ENCODE measurements at regions not wholly inside any gene's neighbourhood (a gene's known extent, or its start where the extent isn't known, plus 50 kb on each side); places are given as distances from the start of the nearest gene placed in this dataset.

GRCh38 chr9:18346745-18347144 is 127.2 kb upstream of the ADAMTSL1 start:
- H3K27me3 Mint-ChIP-seq (ENCODE audit: low read depth) = no peaks in the 10 kb centered on the region
- no peak for DNase-seq
- no peak for ATAC-seq (replicated peaks in 1 of 2)
- H3K9me3 Mint-ChIP-seq = peaks cover 0 to 1% of the 10 kb centered on the region in 2 donors
- no peak overlapping the region for H3K27ac Mint-ChIP-seq
- no peaks in the 10 kb centered on the region for H3K4me1 Mint-ChIP-seq (ENCODE audit: low read depth)
- no peak overlapping the region for H3K4me3 Mint-ChIP-seq
- no peaks in the 10 kb centered on the region for H3K36me3 Mint-ChIP-seq (ENCODE audit: insufficient read depth in 2 of 2)

- Mint-ChIP-seq H3K27me3 (ENCODE audit: low read depth) (no peaks in the 10 kb centered on the region), H3K9me3 (peaks cover 0 to 1% of the 10 kb centered on the region in 2 donors), H3K4me1 (ENCODE audit: low read depth) (no peaks in the 10 kb centered on the region), H3K4me3 (no peak overlapping the region), H3K27ac (no peak overlapping the region), H3K36me3 (ENCODE audit: insufficient read depth in 2 of 2) (no peaks in the 10 kb centered on the region)
- no peak for ATAC-seq (replicated peaks in 1 of 2)
- DNase-seq = no peak
Measured at GRCh38 chr9:18347386-18348082, 126.4 kb upstream of the ADAMTSL1 start.

GRCh38 chr9:18348083-18348475 is 125.9 kb upstream of the ADAMTSL1 start:
- no peaks in the 10 kb centered on the region for H3K4me1 Mint-ChIP-seq (ENCODE audit: low read depth)
- no peaks in the 10 kb centered on the region for H3K27me3 Mint-ChIP-seq (ENCODE audit: low read depth)
- DNase-seq (no peak), ATAC-seq (replicated peaks in 1 of 2) (no peak)
- H3K27ac Mint-ChIP-seq = no peak overlapping the region
- peaks cover 0 to 1% of the 10 kb centered on the region in 2 donors for H3K9me3 Mint-ChIP-seq
- H3K36me3 Mint-ChIP-seq (ENCODE audit: insufficient read depth in 2 of 2) = no peaks in the 10 kb centered on the region
- no peak overlapping the region for H3K4me3 Mint-ChIP-seq

- ATAC-seq (replicated peaks in 1 of 2) = no peak
- H3K4me3 Mint-ChIP-seq = no peak overlapping the region
Measured at GRCh38 chr9:18349530-18349929, 124.4 kb upstream of the ADAMTSL1 start.

GRCh38 chr9:18350036-18350435 is 123.9 kb upstream of the ADAMTSL1 start:
- Mint-ChIP-seq H3K36me3 (ENCODE audit: insufficient read depth in 2 of 2) (no peaks in the 10 kb centered on the region), H3K27me3 (ENCODE audit: low read depth) (no peaks in the 10 kb centered on the region), H3K27ac (no peak overlapping the region), H3K9me3 (no peaks in the 10 kb centered on the region), H3K4me3 (no peak overlapping the region), H3K4me1 (ENCODE audit: low read depth) (no peaks in the 10 kb centered on the region)
- no peak for DNase-seq
- no peak for ATAC-seq (replicated peaks in 1 of 2)

More at GRCh38 chr9:18349530-18349929, 124.4 kb upstream of the ADAMTSL1 start:
- no peak overlapping the region for H3K27ac Mint-ChIP-seq
- H3K9me3 Mint-ChIP-seq = no peaks in the 10 kb centered on the region
- H3K27me3 Mint-ChIP-seq (ENCODE audit: low read depth) = no peaks in the 10 kb centered on the region
- H3K36me3 Mint-ChIP-seq (ENCODE audit: insufficient read depth in 2 of 2) = no peaks in the 10 kb centered on the region
- no peak for DNase-seq
- H3K4me1 Mint-ChIP-seq (ENCODE audit: low read depth) = no peaks in the 10 kb centered on the region

GRCh38 chr9:18350995-18351595 is 122.9 kb upstream of the ADAMTSL1 start:
- H3K27me3 Mint-ChIP-seq (ENCODE audit: low read depth) = no peaks in the 10 kb centered on the region

GRCh38 chr9:18352711-18353110 is 121.2 kb upstream of the ADAMTSL1 start:
- DNase-seq (no peak), ATAC-seq (replicated peaks in 1 of 2) (no peak)
- H3K36me3 Mint-ChIP-seq (ENCODE audit: insufficient read depth in 2 of 2) = no peaks in the 10 kb centered on the region
- H3K27me3 Mint-ChIP-seq (ENCODE audit: low read depth) = no peaks in the 10 kb centered on the region
- no peak overlapping the region for H3K4me3 Mint-ChIP-seq
- H3K27ac Mint-ChIP-seq = no peak overlapping the region
- H3K9me3 Mint-ChIP-seq = no peaks in the 10 kb centered on the region
- H3K4me1 Mint-ChIP-seq (ENCODE audit: low read depth) = no peaks in the 10 kb centered on the region

More at GRCh38 chr9:18350995-18351595, 122.9 kb upstream of the ADAMTSL1 start:
- ATAC-seq (replicated peaks in 1 of 2) (no peak), DNase-seq (no peak)
- H3K9me3 Mint-ChIP-seq = no peaks in the 10 kb centered on the region
- H3K4me1 Mint-ChIP-seq (ENCODE audit: low read depth) = no peaks in the 10 kb centered on the region
- no peak overlapping the region for H3K27ac Mint-ChIP-seq
- H3K4me3 Mint-ChIP-seq = no peak overlapping the region
- H3K36me3 Mint-ChIP-seq (ENCODE audit: insufficient read depth in 2 of 2) = no peaks in the 10 kb centered on the region

- H3K4me1 Mint-ChIP-seq (ENCODE audit: low read depth) = no peaks in the 10 kb centered on the region
- ATAC-seq (replicated peaks in 1 of 2) = no peak
- H3K27me3 Mint-ChIP-seq (ENCODE audit: low read depth) = no peaks in the 10 kb centered on the region
- H3K4me3 Mint-ChIP-seq = no peak overlapping the region
- no peaks in the 10 kb centered on the region for H3K9me3 Mint-ChIP-seq
- no peak for DNase-seq
- H3K27ac Mint-ChIP-seq = no peak overlapping the region
- H3K36me3 Mint-ChIP-seq (ENCODE audit: insufficient read depth in 2 of 2) = no peaks in the 10 kb centered on the region
Measured at GRCh38 chr9:18353473-18353872, 120.5 kb upstream of the ADAMTSL1 start.

GRCh38 chr9:18357321-18357720 is 116.6 kb upstream of the ADAMTSL1 start:
- no peak overlapping the region for H3K27ac Mint-ChIP-seq
- DNase-seq = no peak
- no peak for ATAC-seq (replicated peaks in 1 of 2)
- no peaks in the 10 kb centered on the region for H3K9me3 Mint-ChIP-seq
- no peak overlapping the region for H3K4me3 Mint-ChIP-seq
- no peaks in the 10 kb centered on the region for H3K27me3 Mint-ChIP-seq (ENCODE audit: low read depth)
- H3K4me1 Mint-ChIP-seq (ENCODE audit: low read depth) = no peaks in the 10 kb centered on the region
- no peaks in the 10 kb centered on the region for H3K36me3 Mint-ChIP-seq (ENCODE audit: insufficient read depth in 2 of 2)

GRCh38 chr9:18358325-18358724 is 115.6 kb upstream of the ADAMTSL1 start:
- ATAC-seq (replicated peaks in 1 of 2) = no peak
- Mint-ChIP-seq H3K27ac (no peak overlapping the region), H3K36me3 (ENCODE audit: insufficient read depth in 2 of 2) (no peaks in the 10 kb centered on the region), H3K9me3 (no peaks in the 10 kb centered on the region), H3K27me3 (ENCODE audit: low read depth) (no peaks in the 10 kb centered on the region), H3K4me3 (no peak overlapping the region), H3K4me1 (ENCODE audit: low read depth) (no peaks in the 10 kb centered on the region)
- DNase-seq = no peak

- Mint-ChIP-seq H3K27me3 (ENCODE audit: low read depth) (no peaks in the 10 kb centered on the region), H3K36me3 (ENCODE audit: insufficient read depth in 2 of 2) (no peaks in the 10 kb centered on the region), H3K4me1 (ENCODE audit: low read depth) (no peaks in the 10 kb centered on the region), H3K9me3 (no peaks in the 10 kb centered on the region), H3K27ac (no peak overlapping the region), H3K4me3 (no peak overlapping the region)
- DNase-seq = no peak
- ATAC-seq (replicated peaks in 1 of 2) = no peak
Measured at GRCh38 chr9:18359335-18359734, 114.6 kb upstream of the ADAMTSL1 start.

GRCh38 chr9:18360005-18360404 is 113.9 kb upstream of the ADAMTSL1 start:
- Mint-ChIP-seq H3K27me3 (ENCODE audit: low read depth) (no peaks in the 10 kb centered on the region), H3K36me3 (ENCODE audit: insufficient read depth in 2 of 2) (no peaks in the 10 kb centered on the region), H3K4me3 (no peak overlapping the region), H3K9me3 (no peaks in the 10 kb centered on the region), H3K4me1 (ENCODE audit: low read depth) (no peaks in the 10 kb centered on the region), H3K27ac (no peak overlapping the region)
- no peak for ATAC-seq (replicated peaks in 1 of 2)
- no peak for DNase-seq

GRCh38 chr9:18361646-18362045 is 112.3 kb upstream of the ADAMTSL1 start:
- H3K27ac Mint-ChIP-seq = no peak overlapping the region
- no peaks in the 10 kb centered on the region for H3K27me3 Mint-ChIP-seq (ENCODE audit: low read depth)
- H3K36me3 Mint-ChIP-seq (ENCODE audit: insufficient read depth in 2 of 2) = no peaks in the 10 kb centered on the region
- H3K9me3 Mint-ChIP-seq = no peaks in the 10 kb centered on the region
- H3K4me1 Mint-ChIP-seq (ENCODE audit: low read depth) = no peaks in the 10 kb centered on the region
- no peak for DNase-seq
- ATAC-seq (replicated peaks in 1 of 2) = no peak
- no peak overlapping the region for H3K4me3 Mint-ChIP-seq

GRCh38 chr9:18362166-18362565 is 111.8 kb upstream of the ADAMTSL1 start:
- no peak overlapping the region for H3K4me3 Mint-ChIP-seq
- no peak overlapping the region for H3K27ac Mint-ChIP-seq
- H3K27me3 Mint-ChIP-seq (ENCODE audit: low read depth) = no peaks in the 10 kb centered on the region
- no peaks in the 10 kb centered on the region for H3K9me3 Mint-ChIP-seq
- H3K4me1 Mint-ChIP-seq (ENCODE audit: low read depth) = no peaks in the 10 kb centered on the region
- DNase-seq = no peak
- no peak for ATAC-seq (replicated peaks in 1 of 2)
- no peaks in the 10 kb centered on the region for H3K36me3 Mint-ChIP-seq (ENCODE audit: insufficient read depth in 2 of 2)
